CD4-positive, alpha-beta T cell (primary cell): ENCODE measurements at regions not wholly inside any gene's neighbourhood (a gene's known extent, or its start where the extent isn't known, plus 50 kb on each side); places are given as distances from the start of the nearest gene placed in this dataset.

Experiments
- ATAC-seq: fragments of 200-7000 bp; cut with Tn5 transposase; one replicate; pipeline ENCODE4 v1.10.0; 2022; ENCODE audit warnings: mild to moderate bottlenecking; ENCODE audit not compliant: poor library complexity
- CTCF ChIA-PET: fragments of 350-600 bp; sonication (Branson Sonifier 250); formaldehyde crosslinking; loops from one replicate; lab custom pipeline; 2021; ENCODE audit warnings: antibody characterized with exemption, inconsistent platforms; lab: Charles Lee
- POLR2A ChIA-PET: fragments of 350-600 bp; sonication (Branson Sonifier 250); formaldehyde crosslinking; loops from one replicate; lab custom pipeline; 2021; ENCODE audit warnings: antibody characterized with exemption, inconsistent platforms; lab: Charles Lee
- DNase-seq, 14 experiments: peaks; one replicate each; pipeline ENCODE4 v3.0.0-alpha.2; 2013 to 2020; ENCODE audit warnings: mixed read lengths in 2 of 14
- H3K27ac ChIP-seq, 2 donors: one replicate each; pipeline versions ENCODE4 v1.5.1 to v1.7.0; 2013; ENCODE audit warnings: low read length in 2 of 2, low read depth in 1 of 2, mild to moderate bottlenecking in 1 of 2
- H3K27me3 ChIP-seq, 2 experiments: 1 replicate in 1 of 2; 2 replicates in 1 of 2; pipeline versions ENCODE4 v1.6.1 to v1.7.0; 2013; ENCODE audit warnings: low read length in 2 of 2, control low read depth in 1 of 2, mild to moderate bottlenecking in 1 of 2, moderate library complexity in 1 of 2; ENCODE audit not compliant: insufficient read depth in 2 of 2, control insufficient read depth in 1 of 2
- H3K36me3 ChIP-seq: one replicate; pipeline ENCODE4 v1.6.1; 2013; ENCODE audit warnings: low read length, control low read depth; ENCODE audit not compliant: insufficient read depth
- H3K4me1 ChIP-seq: one replicate; pipeline ENCODE4 v1.6.1; 2013; ENCODE audit warnings: low read length, control low read depth; ENCODE audit not compliant: insufficient read depth
- H3K4me3 ChIP-seq: one replicate; pipeline ENCODE4 v1.5.1; 2013; ENCODE audit warnings: mild to moderate bottlenecking, low read length, moderate library complexity
- H3K9me3 ChIP-seq, 2 experiments: 1 replicate in 1 of 2; 2 replicates in 1 of 2; pipeline versions ENCODE4 v1.6.1 to v1.7.0; 2013; ENCODE audit warnings: low read length in 2 of 2, mild to moderate bottlenecking in 2 of 2, control low read depth in 1 of 2, moderate library complexity in 1 of 2; ENCODE audit not compliant: control insufficient read depth in 1 of 2, insufficient read depth in 1 of 2
- H3K27ac Mint-ChIP-seq: one replicate; pipeline ENCODE4 v1.8.0; 2020; ENCODE audit warnings: mixed read lengths
- H3K27me3 Mint-ChIP-seq: one replicate; pipeline ENCODE4 v1.8.0; 2021; ENCODE audit warnings: mixed read lengths
- H3K36me3 Mint-ChIP-seq: one replicate; pipeline ENCODE4 v1.8.0; 2021; ENCODE audit warnings: low read depth, mixed read lengths
- H3K4me1 Mint-ChIP-seq: one replicate; pipeline ENCODE4 v1.8.0; 2021; ENCODE audit warnings: low read depth, mixed read lengths
- H3K4me3 Mint-ChIP-seq: one replicate; pipeline ENCODE4 v1.8.0; 2020; ENCODE audit warnings: mild to moderate bottlenecking, mixed read lengths
- H3K9me3 Mint-ChIP-seq: one replicate; pipeline ENCODE4 v1.8.0; 2020; ENCODE audit warnings: mixed read lengths
- CTCF ChIP-seq: fragments of 200-600 bp; IDR thresholded peaks from one replicate; pipeline ENCODE4 v1.8.0; 2022; ENCODE audit warnings: antibody characterized with exemption, mild to moderate bottlenecking
- intact Hi-C, 2 experiments: fragments of 100-400 bp; cut with DNase I in 1 of 2; cut with micrococcal nuclease in 1 of 2; formaldehyde crosslinking; loops; one replicate each; pipeline versions ENCODE4 v1.15.1 to v1.9.0; 2023 to 2025; cut with DNase I, micrococcal nuclease

- Mint-ChIP-seq H3K4me3 (no peak overlapping the region), H3K36me3 (no peaks in the 10 kb centered on the region), H3K9me3 (peaks cover 11% of the 10 kb centered on the region), H3K27me3 (peaks cover 13% of the 10 kb centered on the region), H3K4me1 (no peaks in the 10 kb centered on the region), H3K27ac (no peak overlapping the region)
- intact Hi-C loops: no loop called here
- no peak for ATAC-seq
- Histone ChIP-seq H3K4me1 (no peaks in the 10 kb centered on the region), H3K9me3 (peaks cover 0 to 5% of the 10 kb centered on the region in 2 experiments), H3K36me3 (no peaks in the 10 kb centered on the region), H3K27ac (no peak overlapping the region), H3K27me3 (no peaks in the 10 kb centered on the region), H3K4me3 (no peak overlapping the region)
- no peak for DNase-seq
- TF ChIP-seq CTCF: no peak
- CTCF ChIA-PET: no interaction called here
- POLR2A ChIA-PET: no interaction called here
These were observed 309.9 kb downstream of the MIAT start for GRCh38 chr22:26967282-26967681.

GRCh38 chr22:26968859-26969523 lies 311.6 kb downstream of the MIAT start:
- Histone ChIP-seq H3K27ac (no peak overlapping the region), H3K4me3 (no peak overlapping the region), H3K9me3 (peaks cover 0 to 5% of the 10 kb centered on the region in 2 experiments), H3K27me3 (no peaks in the 10 kb centered on the region), H3K36me3 (no peaks in the 10 kb centered on the region), H3K4me1 (no peaks in the 10 kb centered on the region)
- Mint-ChIP-seq H3K9me3 (peaks cover 9% of the 10 kb centered on the region), H3K36me3 (no peaks in the 10 kb centered on the region), H3K4me3 (no peak overlapping the region), H3K4me1 (no peaks in the 10 kb centered on the region), H3K27ac (no peak overlapping the region), H3K27me3 (peaks cover 17% of the 10 kb centered on the region)
- ChIA-PET CTCF (no interaction called here), POLR2A (no interaction called here)
- DNase-seq (no peak), ATAC-seq (no peak)
- intact Hi-C loops: no loop called here
- TF ChIP-seq CTCF: no peak

- H3K27me3 ChIP-seq: no peaks in the 10 kb centered on the region
- DNase-seq (no peak), ATAC-seq (no peak)
- H3K4me1 ChIP-seq: no peaks in the 10 kb centered on the region
- Mint-ChIP-seq H3K4me1 (no peaks in the 10 kb centered on the region), H3K36me3 (no peaks in the 10 kb centered on the region), H3K4me3 (no peak overlapping the region), H3K27ac (no peak overlapping the region), H3K27me3 (peaks cover 17% of the 10 kb centered on the region), H3K9me3 (no peaks in the 10 kb centered on the region)
- ChIA-PET POLR2A (no interaction called here), CTCF (no interaction called here)
- H3K36me3 ChIP-seq: no peaks in the 10 kb centered on the region
- intact Hi-C loops: no loop called here
- H3K9me3 ChIP-seq: no peaks in the 10 kb centered on the region
- TF ChIP-seq CTCF: no peak
- H3K4me3 ChIP-seq: no peak overlapping the region
- no peak overlapping the region for H3K27ac ChIP-seq
These were observed 313.5 kb downstream of the MIAT start for GRCh38 chr22:26970809-26971394.
